ENCODE measurements at regions not wholly inside any gene's neighbourhood (a gene's known extent, or its start where the extent isn't known, plus 50 kb on each side); places are given as distances from the start of the nearest gene placed in this dataset.

- POLR2A ChIA-PET, result no interaction called here
- TF ChIP-seq GLIS1 (tag by site-specific recombination; IDR thresholded peaks at IDR 0.05) (no peak), ZNF19 (tag by site-specific recombination; IDR thresholded peaks at IDR 0.05; ENCODE audit: low read depth) (no peak), ZNF311 (tag by site-specific recombination; IDR thresholded peaks at IDR 0.05; ENCODE audit: borderline replicate concordance) (no peak), ZNF416 (tag by site-specific recombination; IDR thresholded peaks at IDR 0.05) (no peak), ZNF548 (tag by site-specific recombination; IDR thresholded peaks at IDR 0.05) (no peak), OSR2 (tag by site-specific recombination; IDR thresholded peaks at IDR 0.05) (no peak), ZNF362 (tag by site-specific recombination; IDR thresholded peaks at IDR 0.05) (no peak), TCF7L2 (IDR thresholded peaks at IDR 0.05; ENCODE audit: borderline replicate concordance, low read depth, low read length) (no peak), MZF1 (tag by site-specific recombination; IDR thresholded peaks at IDR 0.05; ENCODE audit: borderline replicate concordance) (no peak), GLI4 (tag by site-specific recombination; IDR thresholded peaks at IDR 0.05) (no peak), ZEB2 (tag by site-specific recombination; IDR thresholded peaks at IDR 0.05) (no peak), ZNF292 (tag by site-specific recombination; IDR thresholded peaks at IDR 0.05; ENCODE audit: borderline replicate concordance, low read depth) (no peak), SP7 (tag by site-specific recombination; IDR thresholded peaks at IDR 0.05) (no peak), TSHZ1 (tag by site-specific recombination; IDR thresholded peaks at IDR 0.05; ENCODE audit: borderline replicate concordance) (no peak)
- Histone ChIP-seq H3K36me3 (ENCODE audit: control insufficient read depth in 2 of 2, insufficient read depth in 1 of 2, low read length in 2 of 2) (no peaks in the 10 kb centered on the region), H3K9me3 (ENCODE audit: control insufficient read depth, insufficient read depth, low read depth, low read length) (no peaks in the 10 kb centered on the region; the same call in 1 of the 2 replicates), H3K4me1 (ENCODE audit: control insufficient read depth, insufficient read depth, low read length) (no peaks in the 10 kb centered on the region), H3K4me3 (ENCODE audit: low read depth, low read length) (no peak overlapping the region), H3K27ac (ENCODE audit: extremely low read depth, low read depth, low read length) (no peak overlapping the region)
- CTCF ChIA-PET, result no interaction called here
Measured at GRCh38 chr2:116160657-116161056, 1653.8 kb upstream of the DDX18 start.

GRCh38 chr2:116162395-116162794, 1652.1 kb upstream of the DDX18 start:
- ChIA-PET CTCF (interaction anchor here (0.6 kb wide), 1 partner anchor 355 kb away, joined by 3 read pairs; no protein-coding TSS in a partner anchor), POLR2A (no interaction called here)
- no peaks in the 10 kb centered on the region for H3K36me3 ChIP-seq (ENCODE audit: control insufficient read depth in 2 of 2, insufficient read depth in 1 of 2, low read length in 2 of 2)
- H3K4me1 ChIP-seq (ENCODE audit: control insufficient read depth, insufficient read depth, low read length), result no peaks in the 10 kb centered on the region
- H3K9me3 ChIP-seq (ENCODE audit: control insufficient read depth, insufficient read depth, low read depth, low read length), result no peaks in the 10 kb centered on the region; the same call in 1 of the 2 replicates
- no peak overlapping the region for H3K4me3 ChIP-seq (ENCODE audit: low read depth, low read length)
- no peak overlapping the region for H3K27ac ChIP-seq (ENCODE audit: extremely low read depth, low read depth, low read length)
- no peak for TF ChIP-seq SP2 (tag by site-specific recombination; IDR thresholded peaks at IDR 0.05)
- TF ChIP-seq ZNF623 (tag by site-specific recombination; IDR thresholded peaks at IDR 0.05), result no peak
- no peak for TF ChIP-seq ZNF18 (tag by site-specific recombination; IDR thresholded peaks at IDR 0.05)
- no peak for TF ChIP-seq ZNF140 (tag by site-specific recombination; IDR thresholded peaks at IDR 0.05)
- TF ChIP-seq REPIN1 (tag by site-specific recombination; IDR thresholded peaks at IDR 0.05; ENCODE audit: low read depth), result no peak
- no peak for TF ChIP-seq ZNF785 (tag by site-specific recombination; IDR thresholded peaks at IDR 0.05)
- TF ChIP-seq ZNF350 (tag by site-specific recombination; IDR thresholded peaks at IDR 0.05), result no peak
- no peak for TF ChIP-seq ZFP69B (tag by site-specific recombination; IDR thresholded peaks at IDR 0.05)
- no peak for TF ChIP-seq ZIC2 (tag by site-specific recombination; IDR thresholded peaks at IDR 0.05)
- no peak for TF ChIP-seq ZNF639 (tag by site-specific recombination; IDR thresholded peaks at IDR 0.05)
- no peak for TF ChIP-seq ZNF48 (tag by site-specific recombination; IDR thresholded peaks at IDR 0.05)
- TF ChIP-seq BCL11A (tag by site-specific recombination; IDR thresholded peaks at IDR 0.05; ENCODE audit: low read depth), result no peak
- no peak for TF ChIP-seq ZNF184 (tag by site-specific recombination; IDR thresholded peaks at IDR 0.05)
- no peak for TF ChIP-seq ZNF266 (tag by site-specific recombination; IDR thresholded peaks at IDR 0.05; ENCODE audit: low read depth)
- TF ChIP-seq OSR2 (tag by site-specific recombination; IDR thresholded peaks at IDR 0.05), result no peak
- no peak for TF ChIP-seq ZSCAN4 (tag by site-specific recombination; IDR thresholded peaks at IDR 0.05)

Data from HEK293 (cell line).